ENCODE measurements at regions not wholly inside any gene's neighbourhood (a gene's known extent, or its start where the extent isn't known, plus 50 kb on each side); places are given as distances from the start of the nearest gene placed in this dataset.

GRCh38 chr3:86849991-86850390 lies 141.0 kb downstream of the VGLL3 start:
- TF ChIP-seq CTCF (IDR thresholded peaks at IDR 0.05) (no peak), POLR2A (IDR thresholded peaks at IDR 0.05) (no peak), EP300 (IDR thresholded peaks at IDR 0.05; ENCODE audit: low read depth) (no peak), POLR2AphosphoS5 (IDR thresholded peaks at IDR 0.05) (no peak)

Measured in transverse colon (tissue), 4 donors.